HG03066 (cell line): ENCODE measurements at regions not wholly inside any gene's neighbourhood (a gene's known extent, or its start where the extent isn't known, plus 50 kb on each side); places are given as distances from the start of the nearest gene placed in this dataset.

Experiments
- ATAC-seq: cut with Tn5 transposase; IDR thresholded peaks from one replicate; pipeline ENCODE4 v1.9.1; 2021; ENCODE audit warnings: low read depth; ENCODE audit not compliant: unreplicated experiment

GRCh38 chr16:85394456-85395206 lies 218.5 kb upstream of the GSE1 start:
- ATAC-seq, result no peak

DNA sequence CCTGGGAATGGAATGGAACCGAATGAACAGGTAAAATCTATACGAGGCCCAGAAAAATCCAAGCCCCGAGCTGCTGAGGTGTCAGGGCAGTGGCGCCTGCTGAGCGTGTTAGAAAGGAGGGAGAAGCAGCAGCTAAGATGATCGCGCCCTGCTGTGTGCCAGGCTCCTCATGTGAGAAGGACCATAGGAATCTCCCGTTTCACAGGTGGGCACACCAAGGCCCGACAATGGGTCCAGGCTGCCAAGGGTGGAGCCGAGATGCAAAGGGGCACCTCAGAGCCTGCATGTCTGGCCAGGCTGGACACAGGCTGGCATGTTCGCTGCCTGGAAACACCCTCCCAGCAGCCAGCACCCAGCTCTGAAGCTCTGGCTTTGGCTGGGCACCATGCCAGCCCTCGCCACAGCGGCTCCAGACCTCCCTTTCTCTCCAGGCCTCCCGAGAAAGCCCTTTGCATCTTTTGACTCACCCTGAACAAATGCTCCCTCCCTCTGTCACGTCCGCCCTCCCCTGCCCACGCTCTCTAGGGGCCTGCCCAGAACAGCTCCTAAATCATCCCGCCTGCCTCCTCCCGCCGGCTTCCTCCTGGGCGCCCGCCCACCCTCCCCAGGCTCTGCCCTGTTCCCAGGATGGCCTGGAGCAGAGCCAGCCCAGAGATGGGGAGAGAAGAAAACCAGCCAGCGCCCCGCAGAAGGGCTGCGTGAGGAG lies 217.8 kb upstream of the GSE1 start:
- no peak for ATAC-seq

- ATAC-seq, result no peak
Measured at GRCh38 chr16:85395913-85396878, 216.9 kb upstream of the GSE1 start.

- no peak for ATAC-seq
Measured at GRCh38 chr16:85396879-85397871, 215.9 kb upstream of the GSE1 start.

DNA sequence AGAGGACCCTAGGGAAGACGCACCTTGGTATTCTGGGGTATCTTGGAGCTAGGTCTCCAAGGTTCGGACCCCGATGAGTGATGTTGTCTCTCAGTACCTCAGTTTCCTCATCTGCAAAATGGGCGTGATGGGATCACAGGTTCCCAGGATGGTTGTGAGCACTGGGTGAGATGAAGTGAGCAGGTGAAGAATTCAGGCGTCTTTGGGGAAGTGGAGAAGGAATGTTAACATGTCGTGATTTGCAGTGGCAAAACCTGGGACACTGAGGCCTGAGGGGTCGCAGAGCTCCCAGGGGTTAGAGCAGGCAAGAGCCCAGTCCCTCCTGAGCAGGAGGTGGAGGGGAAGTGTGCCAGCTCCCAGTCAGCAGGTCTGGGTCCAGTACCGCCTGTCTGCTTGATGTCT lies 215.1 kb upstream of the GSE1 start:
- ATAC-seq, result no peak

DNA sequence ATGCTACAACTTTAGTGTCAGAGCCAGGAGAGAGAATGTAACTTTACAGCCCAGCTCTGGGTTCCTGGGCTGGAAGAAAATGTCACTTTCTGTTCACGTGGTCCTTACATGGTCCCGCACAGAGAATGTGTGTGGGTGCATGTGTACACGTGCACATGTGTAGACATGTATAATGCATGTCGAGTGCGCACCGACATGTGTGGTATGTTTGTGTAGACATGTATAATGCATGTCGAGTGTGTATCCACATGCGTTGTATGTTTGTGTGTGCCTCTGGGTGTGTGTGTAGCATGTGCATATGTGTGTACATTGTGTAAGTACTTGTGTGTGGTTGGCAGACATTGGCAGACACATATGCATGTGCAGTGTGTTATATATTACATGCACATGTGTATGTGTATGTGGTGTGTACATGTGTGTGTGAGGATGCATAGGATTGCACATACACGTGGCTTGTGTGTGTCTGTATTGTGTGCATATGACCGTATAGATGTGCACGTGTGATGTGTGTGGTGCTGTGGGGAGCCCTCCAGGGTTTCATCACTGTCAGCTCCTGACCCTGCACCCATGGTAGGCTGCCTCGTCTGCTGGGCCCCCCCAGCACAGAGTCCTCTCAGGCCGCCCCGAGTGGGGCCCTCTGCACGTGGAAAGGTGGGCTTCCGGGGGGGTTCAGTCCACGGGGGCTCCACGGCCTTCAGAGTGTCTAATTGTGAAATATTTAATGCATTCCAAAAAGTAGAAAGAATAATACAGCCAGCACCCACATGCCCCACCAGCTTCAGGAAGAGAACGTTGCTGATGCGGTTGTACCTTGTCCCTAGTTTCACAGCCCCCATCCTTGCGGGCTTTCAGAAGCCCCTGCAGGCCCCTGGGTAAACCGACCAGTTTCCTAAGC lies 214.2 kb upstream of the GSE1 start:
- ATAC-seq, result no peak

DNA sequence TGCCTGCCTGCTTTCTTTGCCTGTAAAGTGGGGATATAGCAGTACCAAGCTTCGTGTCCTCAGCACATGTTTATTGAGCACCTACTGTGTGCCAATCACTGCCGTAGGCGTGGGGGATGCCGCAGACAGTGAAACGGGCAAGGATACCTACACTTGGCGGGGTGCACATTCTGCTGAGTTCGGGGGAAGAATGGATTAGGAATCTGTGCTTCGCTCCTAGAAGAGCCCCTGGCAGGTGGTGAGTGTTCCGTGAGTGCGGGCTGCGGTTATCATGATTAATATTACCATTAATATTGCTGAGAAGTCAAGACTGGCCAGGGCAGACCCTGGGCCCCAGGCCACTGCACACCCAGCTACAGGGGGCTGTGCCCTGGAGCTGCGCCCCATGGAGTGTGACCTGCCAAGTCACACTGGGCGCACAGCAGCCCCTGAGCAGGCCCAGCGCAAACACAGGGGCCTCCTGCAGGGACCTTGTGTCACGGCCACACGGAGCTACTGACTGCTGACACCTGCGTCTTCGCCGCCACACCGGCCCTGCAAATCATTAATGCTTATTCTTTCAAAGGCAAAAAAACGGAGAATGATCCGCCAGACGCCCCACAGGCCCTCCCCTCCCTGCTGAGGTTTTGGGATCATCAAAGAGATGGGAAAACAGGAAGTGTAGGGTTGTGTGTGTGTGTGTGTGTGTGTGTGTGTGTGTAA lies 213.4 kb upstream of the GSE1 start:
- ATAC-seq, result no peak

DNA sequence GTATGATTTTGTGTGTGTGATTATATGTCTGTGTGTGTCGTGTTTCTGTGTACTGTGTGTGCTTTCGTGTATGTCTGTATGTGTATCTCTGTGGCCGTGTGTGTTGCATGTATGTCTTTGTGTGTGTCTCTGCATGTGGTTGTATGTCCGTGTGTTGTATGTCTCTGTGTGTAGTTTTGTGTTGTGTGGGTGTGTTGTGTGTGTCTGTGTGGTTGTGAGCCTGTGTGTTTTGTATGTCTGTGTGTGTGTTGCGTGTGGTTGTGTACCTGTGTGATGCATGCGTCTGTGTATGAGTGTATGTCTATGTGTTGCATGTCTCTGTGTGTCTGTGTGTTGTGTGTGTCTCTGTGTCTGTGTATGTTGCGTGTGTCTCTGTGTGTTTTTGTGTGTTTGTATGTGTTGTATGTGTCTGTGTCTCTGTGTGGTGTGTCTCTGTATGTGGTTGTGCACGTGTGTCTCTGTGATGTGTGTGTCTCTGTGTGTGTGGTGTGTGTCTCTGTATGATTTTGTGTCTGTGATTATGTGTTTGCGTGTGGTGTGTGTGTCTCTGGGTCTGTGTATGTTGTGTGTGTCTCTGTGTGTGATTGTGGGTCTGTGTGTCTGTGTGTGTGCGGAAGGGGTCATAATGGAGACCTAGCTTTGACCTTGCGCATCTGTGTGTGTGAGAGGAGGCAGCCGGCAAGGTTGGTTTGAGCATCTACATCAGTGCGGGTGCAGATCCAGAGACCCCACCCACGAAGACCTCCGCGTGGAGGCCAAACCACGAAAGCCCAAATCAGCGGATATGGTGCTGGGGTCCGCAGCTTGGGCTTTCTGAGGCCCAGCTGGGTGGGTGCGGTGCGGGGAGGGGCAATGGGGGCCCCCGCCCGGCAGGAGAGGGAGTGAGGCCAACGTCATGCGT lies 212.6 kb upstream of the GSE1 start:
- ATAC-seq, result no peak

DNA sequence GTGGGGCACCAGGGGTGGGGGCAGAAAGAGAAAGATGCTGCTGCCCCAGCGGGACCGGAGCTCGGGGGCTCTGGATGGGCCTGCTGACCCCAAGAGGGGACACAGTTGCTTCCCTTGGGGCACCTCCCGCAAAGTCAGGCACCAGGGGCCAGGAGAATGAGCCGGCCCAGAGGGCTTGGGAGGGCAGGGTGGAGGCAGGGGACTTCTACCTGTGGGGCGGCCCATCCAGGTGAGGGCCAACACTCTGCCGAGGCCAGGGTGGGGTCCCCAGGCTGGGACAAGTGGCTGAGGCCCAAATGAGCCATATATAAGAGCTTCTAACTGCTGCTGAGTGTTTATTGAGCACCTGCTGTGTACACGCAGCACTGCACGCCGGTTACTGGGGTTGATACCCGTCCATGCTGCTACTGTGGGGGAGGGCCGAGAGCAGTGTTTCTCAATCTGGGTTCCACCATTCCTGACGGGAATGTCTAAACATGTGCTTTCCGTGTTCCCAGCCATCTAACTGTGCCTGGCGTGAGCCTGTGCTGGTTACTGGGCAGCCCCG lies 211.7 kb upstream of the GSE1 start:
- no peak for ATAC-seq

DNA sequence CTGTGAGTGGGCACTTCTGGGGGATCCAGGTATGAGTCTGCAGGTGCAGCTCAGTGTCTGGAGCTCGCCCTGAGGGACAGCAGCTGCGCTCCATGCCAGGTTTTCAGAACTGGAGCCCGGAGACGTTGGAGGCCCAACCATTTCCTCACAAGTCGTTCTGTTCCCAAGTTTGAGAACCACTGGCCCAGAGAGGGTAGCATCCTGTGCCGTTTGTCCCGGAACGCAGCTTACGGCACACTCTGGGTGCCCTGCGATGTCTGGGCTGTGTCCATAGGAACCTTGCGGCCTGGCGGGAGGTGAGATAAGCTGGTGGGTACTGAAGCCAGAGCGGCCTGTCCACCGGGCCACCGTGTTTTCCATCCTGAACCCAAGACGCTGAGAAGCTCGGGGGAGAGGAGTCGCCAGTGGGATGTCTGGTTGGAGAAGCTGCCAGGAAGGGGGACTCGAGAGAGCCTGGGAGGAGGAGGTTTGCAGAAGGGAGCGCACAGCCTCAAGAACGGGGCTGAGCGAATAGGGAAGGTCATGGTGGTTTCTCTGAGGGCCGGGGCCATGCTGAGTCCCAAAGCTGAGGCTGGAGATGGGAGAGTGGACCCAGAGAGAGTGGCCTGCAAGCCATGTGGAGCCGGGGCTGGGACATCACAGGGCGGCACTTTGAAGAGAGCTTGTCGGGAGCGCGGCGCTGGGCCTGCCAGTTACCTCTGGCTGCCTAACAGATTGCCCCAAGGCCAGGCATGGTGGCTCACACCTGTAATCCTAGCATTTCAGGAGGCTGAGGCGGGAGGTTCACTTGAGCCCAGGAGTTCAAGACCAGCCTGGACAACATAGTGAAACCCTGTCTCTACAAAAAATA lies 211.0 kb upstream of the GSE1 start:
- no peak for ATAC-seq

DNA sequence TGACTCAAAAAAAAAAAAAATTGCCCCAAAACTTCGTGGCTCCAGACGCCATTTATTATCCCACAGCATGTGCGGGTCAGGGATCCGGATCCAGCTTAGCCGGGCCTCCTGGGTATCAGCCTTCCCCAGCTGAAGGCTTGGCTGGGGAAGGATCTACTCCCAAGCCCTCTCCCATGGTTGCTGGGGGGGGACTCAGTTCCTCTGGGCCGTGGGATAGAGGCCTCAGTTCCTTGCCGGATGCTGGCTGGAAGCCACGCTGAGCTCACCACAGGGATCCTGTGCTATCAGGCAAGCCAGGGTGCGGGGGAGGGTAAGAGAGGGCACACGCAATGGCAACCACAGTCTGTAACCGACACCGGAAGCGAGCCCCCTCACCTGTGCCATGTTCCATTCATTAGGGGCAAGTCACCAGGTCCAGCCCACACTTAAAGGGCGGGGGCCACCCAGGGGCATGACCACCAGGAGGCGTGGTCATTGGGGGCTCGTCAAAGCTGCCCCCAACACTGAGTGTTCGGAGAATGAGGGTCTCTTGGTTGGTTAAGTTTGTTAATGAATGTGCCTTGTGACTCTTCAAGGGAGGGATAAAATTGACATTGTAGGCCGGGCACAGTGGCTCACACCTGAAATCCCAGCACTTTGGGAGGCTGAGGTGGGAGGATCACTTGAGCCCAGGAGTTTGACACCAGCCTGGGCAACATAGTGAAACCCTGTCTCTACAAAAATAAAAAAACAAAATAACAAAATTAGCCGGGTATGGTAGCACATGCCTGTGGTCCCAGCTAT lies 210.0 kb upstream of the GSE1 start:
- ATAC-seq, result no peak

DNA sequence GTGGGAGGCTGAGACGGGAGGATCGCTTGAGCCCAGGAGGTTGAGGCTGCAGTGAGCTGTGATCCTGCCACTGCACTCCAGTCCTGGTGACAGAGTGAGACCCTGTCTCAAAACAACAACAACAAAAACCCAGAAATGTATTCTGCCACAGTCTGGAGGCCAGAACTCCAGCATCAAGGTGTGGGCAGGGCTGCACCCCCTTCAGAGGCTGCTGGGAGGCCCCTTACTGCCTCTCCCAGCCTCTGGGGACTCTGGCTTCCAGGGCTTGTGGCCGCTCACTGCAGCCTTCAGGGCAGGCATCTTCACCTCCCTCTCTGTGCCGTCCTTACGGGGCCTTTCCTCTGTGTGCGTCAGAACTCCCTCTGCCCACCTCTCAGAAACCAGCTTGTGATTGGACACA lies 209.4 kb upstream of the GSE1 start:
- ATAC-seq, result no peak

DNA sequence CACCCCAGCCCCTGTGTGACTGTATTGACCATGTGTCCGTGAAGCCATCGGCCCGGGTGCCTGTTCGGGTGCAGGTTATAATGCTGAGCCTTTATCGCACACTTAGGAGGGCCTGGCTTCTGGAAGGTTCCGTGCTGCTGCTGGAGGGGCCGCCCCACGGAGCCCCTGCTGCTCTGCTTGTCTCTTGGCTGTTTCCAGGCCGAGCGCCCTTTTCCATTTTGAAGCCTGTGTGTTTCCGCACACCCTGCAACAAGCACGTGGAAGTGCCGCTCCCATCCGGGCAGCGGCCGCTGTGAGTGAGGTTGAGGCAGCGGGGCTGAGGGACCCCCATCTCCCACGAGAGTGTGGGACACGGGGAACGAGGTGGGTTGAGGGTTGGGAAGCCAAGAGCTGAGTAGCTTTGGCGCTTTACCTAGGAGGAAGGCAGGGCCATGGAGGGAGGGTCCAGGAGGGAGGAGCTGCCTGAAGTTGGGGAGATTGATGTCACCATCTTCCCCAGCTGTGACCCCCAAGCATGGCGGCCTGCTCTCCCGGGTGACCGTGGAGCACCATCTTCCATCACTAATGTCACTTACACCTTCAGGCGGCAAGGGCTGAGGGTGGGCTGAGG lies 200.1 kb upstream of the GSE1 start:
- no peak for ATAC-seq

- no peak for ATAC-seq
Measured at GRCh38 chr16:85413691-85414663, 199.1 kb upstream of the GSE1 start.
